ENCODE measurements at regions not wholly inside any gene's neighbourhood (a gene's known extent, or its start where the extent isn't known, plus 50 kb on each side); places are given as distances from the start of the nearest gene placed in this dataset.

- TF ChIP-seq POLR2A (IDR thresholded peaks at IDR 0.05; ENCODE audit: low read depth, low read length): no peak
- TF ChIP-seq TAF1 (IDR thresholded peaks at IDR 0.05; ENCODE audit: low read depth, low read length): no peak
- no peak for TF ChIP-seq POLR2AphosphoS5 (IDR thresholded peaks at IDR 0.05; ENCODE audit: low read depth, low read length)
Observed at GRCh38 chr3:107927361-107928083, 163.3 kb downstream of the CD47 start.
